HG02610 (cell line): ENCODE measurements at regions not wholly inside any gene's neighbourhood (a gene's known extent, or its start where the extent isn't known, plus 50 kb on each side); places are given as distances from the start of the nearest gene placed in this dataset.

Experiments
- ATAC-seq: cut with Tn5 transposase; IDR thresholded peaks from one replicate; pipeline ENCODE4 v1.9.1; 2021; ENCODE audit warnings: mild to moderate bottlenecking, moderate library complexity; ENCODE audit not compliant: unreplicated experiment

GRCh38 chr12:60120199-60120598 lies 524.4 kb downstream of the SLC16A7 start:
- no peak for ATAC-seq

- no peak for ATAC-seq
Measured at GRCh38 chr12:60123557-60123956, 527.7 kb downstream of the SLC16A7 start.

- ATAC-seq: no peak
Measured at GRCh38 chr12:60137513-60137912, 541.7 kb downstream of the SLC16A7 start.

- ATAC-seq: no peak
Measured at GRCh38 chr12:60138526-60138925, 542.7 kb downstream of the SLC16A7 start.

GRCh38 chr12:60144395-60144794 lies 548.6 kb downstream of the SLC16A7 start:
- no peak for ATAC-seq

- ATAC-seq: no peak
Measured at GRCh38 chr12:60148109-60148508, 552.3 kb downstream of the SLC16A7 start.

GRCh38 chr12:60148831-60149230 lies 553.0 kb downstream of the SLC16A7 start:
- ATAC-seq: no peak

- no peak for ATAC-seq
Measured at GRCh38 chr12:60152756-60153155, 556.9 kb downstream of the SLC16A7 start.

- no peak for ATAC-seq
Measured at GRCh38 chr12:60159761-60160160, 563.9 kb downstream of the SLC16A7 start.

GRCh38 chr12:60162988-60163720 lies 567.3 kb downstream of the SLC16A7 start:
- ATAC-seq: no peak

GRCh38 chr12:60165781-60166180 lies 570.0 kb downstream of the SLC16A7 start:
- no peak for ATAC-seq

GRCh38 chr12:60168441-60168840 lies 572.6 kb downstream of the SLC16A7 start:
- ATAC-seq: no peak

- ATAC-seq: no peak
Measured at GRCh38 chr12:60169904-60170303, 574.1 kb downstream of the SLC16A7 start.

GRCh38 chr12:60172266-60173211 lies 576.7 kb downstream of the SLC16A7 start:
- no peak for ATAC-seq

- ATAC-seq: no peak
Measured at GRCh38 chr12:60173224-60174170, 577.7 kb downstream of the SLC16A7 start.

GRCh38 chr12:60174476-60174875 lies 578.6 kb downstream of the SLC16A7 start:
- no peak for ATAC-seq

- no peak for ATAC-seq
Measured at GRCh38 chr12:60174941-60175340, 579.1 kb downstream of the SLC16A7 start.

- ATAC-seq: no peak
Measured at GRCh38 chr12:60176891-60177290, 581.1 kb downstream of the SLC16A7 start.

GRCh38 chr12:60180298-60180697 lies 584.5 kb downstream of the SLC16A7 start:
- no peak for ATAC-seq

- ATAC-seq: no peak
Measured at GRCh38 chr12:60182354-60182753, 586.5 kb downstream of the SLC16A7 start.

- no peak for ATAC-seq
Measured at GRCh38 chr12:60184096-60184495, 588.3 kb downstream of the SLC16A7 start.
